ENCODE measurements at regions not wholly inside any gene's neighbourhood (a gene's known extent, or its start where the extent isn't known, plus 50 kb on each side); places are given as distances from the start of the nearest gene placed in this dataset.

DNA sequence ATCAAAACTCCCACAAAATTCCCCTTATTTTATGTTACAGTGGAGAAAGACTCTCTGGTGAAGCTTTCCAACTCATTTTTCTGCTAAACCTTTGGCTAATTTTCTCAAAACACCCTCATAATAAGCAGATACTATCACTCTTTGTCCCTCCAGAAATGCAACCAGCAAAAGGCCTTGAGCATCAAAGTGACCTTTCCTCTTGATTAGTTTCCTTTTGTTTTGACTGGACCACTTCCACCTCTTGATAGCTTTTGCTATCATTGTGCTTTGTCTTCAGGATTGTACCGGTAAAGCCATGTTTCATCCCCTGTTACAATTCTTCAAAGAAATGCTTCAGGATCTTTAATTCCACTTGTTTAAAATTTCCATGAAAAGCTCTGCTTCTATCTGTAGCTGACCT, 115.1 kb upstream of the SLC13A1 start:
- CTCF ChIA-PET: no interaction called here
- TF ChIP-seq, protein P1, sequence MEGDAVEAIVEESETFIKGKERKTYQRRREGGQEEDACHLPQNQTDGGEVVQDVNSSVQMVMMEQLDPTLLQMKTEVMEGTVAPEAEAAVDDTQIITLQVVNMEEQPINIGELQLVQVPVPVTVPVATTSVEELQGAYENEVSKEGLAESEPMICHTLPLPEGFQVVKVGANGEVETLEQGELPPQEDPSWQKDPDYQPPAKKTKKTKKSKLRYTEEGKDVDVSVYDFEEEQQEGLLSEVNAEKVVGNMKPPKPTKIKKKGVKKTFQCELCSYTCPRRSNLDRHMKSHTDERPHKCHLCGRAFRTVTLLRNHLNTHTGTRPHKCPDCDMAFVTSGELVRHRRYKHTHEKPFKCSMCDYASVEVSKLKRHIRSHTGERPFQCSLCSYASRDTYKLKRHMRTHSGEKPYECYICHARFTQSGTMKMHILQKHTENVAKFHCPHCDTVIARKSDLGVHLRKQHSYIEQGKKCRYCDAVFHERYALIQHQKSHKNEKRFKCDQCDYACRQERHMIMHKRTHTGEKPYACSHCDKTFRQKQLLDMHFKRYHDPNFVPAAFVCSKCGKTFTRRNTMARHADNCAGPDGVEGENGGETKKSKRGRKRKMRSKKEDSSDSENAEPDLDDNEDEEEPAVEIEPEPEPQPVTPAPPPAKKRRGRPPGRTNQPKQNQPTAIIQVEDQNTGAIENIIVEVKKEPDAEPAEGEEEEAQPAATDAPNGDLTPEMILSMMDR (conservative IDR thresholded peaks at IDR 0.05; ENCODE audit: low read depth): no peak
- POLR2A ChIA-PET (ENCODE audit: low non-redundant PET): no interaction called here

DNA sequence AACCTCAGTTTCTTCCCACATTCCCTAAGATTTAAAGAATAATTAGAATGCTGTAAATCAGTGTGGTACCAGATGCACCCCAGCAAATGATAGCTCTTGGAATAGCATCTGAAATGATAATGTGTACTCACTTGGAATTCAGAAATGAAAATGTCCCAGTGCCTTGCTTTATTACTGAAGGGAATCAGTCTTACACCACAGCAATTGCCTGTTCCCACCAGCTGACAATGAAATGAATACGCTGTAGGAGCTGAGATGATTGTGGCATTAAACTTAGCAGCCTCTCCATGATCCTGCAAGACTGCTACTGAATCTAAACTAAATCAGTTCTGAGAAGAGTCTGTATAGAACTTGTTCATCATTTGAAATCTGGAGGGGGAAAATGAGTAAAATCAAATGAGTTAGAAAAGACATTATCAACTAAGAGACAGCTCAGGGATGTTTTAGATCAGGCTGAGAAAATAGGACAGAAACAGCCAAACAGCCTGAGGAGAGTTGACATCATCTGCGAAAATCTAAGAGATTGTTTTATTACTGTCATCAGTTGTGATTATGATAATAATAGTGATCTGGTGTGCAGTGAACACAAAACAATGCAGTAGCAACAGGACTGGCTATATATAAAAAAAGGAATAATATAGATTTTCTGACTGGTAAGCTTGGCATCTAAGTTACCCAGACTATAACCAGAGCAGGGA, 108.6 kb upstream of the SLC13A1 start:
- ChIA-PET CTCF (no interaction called here), POLR2A (ENCODE audit: low non-redundant PET) (no interaction called here)
- no peak for DNase-seq (ENCODE audit: low spot score)
- no peak overlapping the region for H3K27ac ChIP-seq
- TF ChIP-seq, protein P1 (conservative IDR thresholded peaks at IDR 0.05; ENCODE audit: low read depth): no peak

More for the DNA sequence above, 115.1 kb upstream of the SLC13A1 start:
- H3K27ac ChIP-seq: no peak overlapping the region
- no peak for DNase-seq (ENCODE audit: low spot score)

DNA sequence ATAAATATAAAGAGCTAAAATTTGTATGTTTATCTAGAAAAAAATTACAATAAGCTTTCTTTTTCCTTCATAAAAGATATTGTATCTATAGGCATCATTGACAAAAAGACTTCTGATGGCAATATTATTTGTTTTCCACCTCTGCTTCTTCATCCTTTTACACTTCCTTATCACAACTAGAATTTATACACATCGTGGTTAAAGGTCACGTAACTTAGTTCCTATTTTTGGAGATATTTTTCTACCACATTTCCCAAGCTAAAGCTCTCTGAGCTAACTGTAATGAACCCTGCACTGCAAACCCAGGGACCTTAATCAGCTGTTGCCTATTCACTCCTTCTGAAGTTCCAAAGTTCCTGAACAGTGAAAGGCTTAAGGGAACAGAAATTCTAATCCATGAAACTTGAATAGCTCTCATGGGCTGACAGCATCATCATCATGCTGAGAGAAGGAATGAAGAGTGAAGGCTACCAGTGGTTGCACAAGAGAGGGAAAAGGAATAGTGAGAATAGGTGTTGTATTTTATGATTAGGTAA, 106.1 kb upstream of the SLC13A1 start:
- TF ChIP-seq, protein P1 (conservative IDR thresholded peaks at IDR 0.05; ENCODE audit: low read depth): no peak

DNA sequence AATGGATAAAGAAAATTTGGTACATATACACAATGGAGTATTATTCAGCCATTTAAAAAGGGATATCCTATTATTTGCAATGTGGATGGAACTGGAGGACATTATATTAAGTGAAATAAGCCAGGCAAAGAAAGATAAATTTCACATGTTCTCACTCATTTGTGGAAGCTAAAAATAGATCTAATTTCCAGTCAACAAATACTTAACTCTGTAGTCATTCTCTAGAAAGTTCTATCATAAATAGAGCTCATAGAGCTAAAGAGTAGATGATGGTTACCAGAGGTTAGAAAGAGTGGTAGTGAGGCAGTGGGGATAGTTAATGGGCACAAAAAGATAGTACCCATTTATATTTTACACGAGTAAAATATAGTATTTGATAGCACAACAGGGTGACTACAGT, 104.2 kb upstream of the SLC13A1 start:
- no peak for DNase-seq (ENCODE audit: low spot score)
- ChIA-PET CTCF (no interaction called here), POLR2A (ENCODE audit: low non-redundant PET) (no interaction called here)
- H3K27ac ChIP-seq: no peak overlapping the region
- TF ChIP-seq, protein P1 (conservative IDR thresholded peaks at IDR 0.05; ENCODE audit: low read depth): no peak

More for the DNA sequence above, 106.1 kb upstream of the SLC13A1 start:
- no peak for DNase-seq (ENCODE audit: low spot score)
- ChIA-PET POLR2A (ENCODE audit: low non-redundant PET) (no interaction called here), CTCF (no interaction called here)
- no peak overlapping the region for H3K27ac ChIP-seq

DNA sequence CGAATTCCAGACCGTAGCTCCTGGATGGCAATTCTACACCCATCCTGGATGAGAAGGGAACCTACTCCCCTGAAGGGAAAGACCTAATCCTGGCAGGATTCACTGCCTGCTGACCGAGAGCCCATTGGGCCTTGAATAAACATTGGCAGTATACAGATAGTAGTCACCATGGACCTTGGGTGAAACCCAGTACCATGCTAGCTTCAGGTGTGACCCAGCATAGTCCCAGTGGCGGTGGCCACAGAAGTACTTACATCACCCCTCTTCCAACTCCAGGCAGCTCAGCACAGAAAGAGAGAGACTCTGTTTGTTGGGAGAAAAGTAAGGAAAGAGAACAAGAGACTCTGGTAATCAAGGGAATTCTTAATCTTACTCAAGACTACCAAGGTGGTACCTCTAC, 97.2 kb upstream of the SLC13A1 start:
- POLR2A ChIA-PET (ENCODE audit: low non-redundant PET): no interaction called here
- CTCF ChIA-PET: interaction anchor here (0.6 kb wide), 1 partner anchor 1599 kb away, joined by 3 read pairs; no protein-coding TSS in a partner anchor
- DNase-seq (ENCODE audit: low spot score): no peak
- H3K27ac ChIP-seq: no peak overlapping the region
- TF ChIP-seq, protein P1 (conservative IDR thresholded peaks at IDR 0.05; ENCODE audit: low read depth): no peak

DNA sequence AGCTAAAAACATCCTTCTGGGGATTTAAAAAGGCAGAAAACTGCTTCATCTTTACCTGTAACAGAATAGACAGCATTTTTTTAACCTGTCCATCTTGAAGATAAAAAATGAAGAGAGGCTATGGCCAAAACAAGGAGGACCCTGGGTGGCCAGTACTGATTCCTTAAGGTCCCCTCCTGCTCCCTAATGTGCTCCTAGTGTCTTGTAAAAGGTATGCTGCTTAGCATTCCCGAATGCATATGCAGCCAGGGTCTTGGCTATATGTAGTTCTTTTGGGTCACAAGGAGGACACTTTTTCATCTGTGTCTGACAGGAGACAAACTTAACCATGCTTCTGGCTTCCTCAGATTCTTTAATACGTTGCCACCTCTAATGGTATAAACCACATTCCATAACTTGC, 93.9 kb upstream of the SLC13A1 start:
- POLR2A ChIA-PET (ENCODE audit: low non-redundant PET): no interaction called here

More for the DNA sequence above, 93.9 kb upstream of the SLC13A1 start:
- DNase-seq (ENCODE audit: low spot score): no peak
- no peak overlapping the region for H3K27ac ChIP-seq
- TF ChIP-seq, protein P1 (conservative IDR thresholded peaks at IDR 0.05; ENCODE audit: low read depth): no peak
- CTCF ChIA-PET: no interaction called here

Data from RWPE1 (cell line).